H1 (cell line): ENCODE measurements at regions not wholly inside any gene's neighbourhood (a gene's known extent, or its start where the extent isn't known, plus 50 kb on each side); places are given as distances from the start of the nearest gene placed in this dataset.
A peak's percentile ranks its signal among the peaks of the same experiment; 100 is the strongest.

ENCODE experiments used
- CTCF ChIA-PET: fragments of 300-600 bp; sonication (Branson Sonifier 250); formaldehyde crosslinking; loops from one replicate; lab custom pipeline; 2021; ENCODE audit not compliant: partially characterized antibody; lab: Charles Lee
- POLR2A ChIA-PET: fragments of 300-600 bp; sonication (Branson Sonifier 250); formaldehyde crosslinking; loops from one replicate; lab custom pipeline; 2021; ENCODE audit warnings: inconsistent platforms; ENCODE audit not compliant: partially characterized antibody; lab: Charles Lee
- DNase-seq, 2 experiments: peaks; one replicate each; pipeline versions ENCODE4 v3.0.0 to v3.0.0-alpha.2; 2010 to 2022; ENCODE audit warnings: low spot score in 2 of 2, low read depth in 1 of 2, mixed read lengths in 1 of 2
- FAIRE-seq: peaks from 2 replicates; lab custom pipeline; 2011; peaks lifted over from hg19 to GRCh38; lab: Jason Lieb, UNC
- H2AFZ ChIP-seq: 2 replicates; pipeline ENCODE4 v1.8.1; 2012; ENCODE audit warnings: low read length, inconsistent platforms
- H2AK5ac ChIP-seq: 2 replicates; pipeline ENCODE4 v1.6.1; 2013; ENCODE audit warnings: low read depth, low read length
- H2BK120ac ChIP-seq: replicated peaks from 2 replicates; pipeline ENCODE3; 2013; ENCODE audit warnings: low read depth, low read length, inconsistent platforms
- H2BK12ac ChIP-seq: 2 replicates; pipeline ENCODE4 v1.6.1; 2013; ENCODE audit warnings: low read depth, low read length
- H2BK15ac ChIP-seq: 2 replicates; pipeline ENCODE4 v1.6.1; 2013; ENCODE audit warnings: low read length
- H2BK20ac ChIP-seq: 2 replicates; pipeline ENCODE4 v1.6.1; 2013; ENCODE audit warnings: low read length
- H2BK5ac ChIP-seq: 2 replicates; pipeline ENCODE4 v1.6.1; 2013; ENCODE audit warnings: low read depth, low read length
- H3K14ac ChIP-seq: 2 replicates; pipeline ENCODE4 v1.6.1; 2013; ENCODE audit warnings: inconsistent platforms; ENCODE audit not compliant: insufficient read length
- H3K18ac ChIP-seq: 2 replicates; pipeline ENCODE4 v1.6.1; 2013; ENCODE audit warnings: low read length; ENCODE audit errors: extremely low read depth
- H3K23ac ChIP-seq: 2 replicates; pipeline ENCODE4 v1.6.1; 2013; ENCODE audit warnings: inconsistent platforms; ENCODE audit not compliant: insufficient read length
- H3K23me2 ChIP-seq: 2 replicates; pipeline ENCODE4 v1.6.1; 2013; ENCODE audit warnings: low read depth, low read length
- H3K27ac ChIP-seq: 2 replicates; pipeline ENCODE4 v1.6.1; 2011; ENCODE audit warnings: low read depth, low read length, inconsistent platforms
- H3K27me3 ChIP-seq, 4 experiments: replicated peaks in 1 of 4; 1 replicate in 1 of 4; 2 replicates in 3 of 4; pipeline versions ENCODE4 v1.6.1 to v1.8.1; 2011 to 2013; ENCODE audit warnings: low read length in 3 of 4, mild to moderate bottlenecking in 3 of 4, inconsistent platforms in 2 of 4, mixed read lengths in 2 of 4, moderate library complexity in 1 of 4; ENCODE audit not compliant: control insufficient read depth in 3 of 4, insufficient read depth in 3 of 4; ENCODE audit errors: extremely low read depth in 1 of 4
- H3K36me3 ChIP-seq, 4 experiments: 2 replicates each; pipeline versions ENCODE4 v1.6.1 to v1.8.1; 2011 to 2013; ENCODE audit warnings: mild to moderate bottlenecking in 4 of 4, low read length in 3 of 4, moderate library complexity in 2 of 4, control low read depth in 1 of 4, inconsistent platforms in 1 of 4; ENCODE audit not compliant: insufficient read depth in 4 of 4, control insufficient read depth in 2 of 4
- H3K4ac ChIP-seq: replicated peaks from 2 replicates; pipeline ENCODE3; 2013; ENCODE audit warnings: low read length, low read depth, mixed read lengths, inconsistent platforms; ENCODE audit not compliant: insufficient read length
- H3K4me1 ChIP-seq, 4 experiments: replicated peaks in 1 of 4; 1 replicate in 1 of 4; 2 replicates in 3 of 4; pipeline versions ENCODE4 v1.6.1 to v1.8.1; 2011 to 2013; ENCODE audit warnings: low read length in 3 of 4, inconsistent platforms in 2 of 4, mixed read lengths in 1 of 4; ENCODE audit not compliant: insufficient read depth in 4 of 4, control insufficient read depth in 3 of 4
- H3K4me2 ChIP-seq, 2 experiments: 2 replicates each; pipeline versions ENCODE4 v1.6.1 to v1.8.1; 2011 to 2013; ENCODE audit warnings: low read depth in 2 of 2, low read length in 2 of 2, control low read depth in 1 of 2, inconsistent platforms in 1 of 2, mild to moderate bottlenecking in 1 of 2; ENCODE audit not compliant: insufficient read depth in 1 of 2
- H3K4me3 ChIP-seq, 4 experiments: fragments of 200-600, 300-600 bp in 1 of 4; sonication (generic), shearing (Covaris generic), sonication (Bioruptor Twin) in 1 of 4; 2 replicates each; pipeline versions ENCODE4 v1.5.1 to v1.8.1; 2011 to 2016; ENCODE audit warnings: low read length in 4 of 4, low read depth in 3 of 4, control low read depth in 2 of 4, inconsistent platforms in 2 of 4, mild to moderate bottlenecking in 2 of 4, mixed read lengths in 1 of 4, moderate library complexity in 1 of 4; ENCODE audit not compliant: insufficient read depth in 2 of 4; ENCODE audit errors: extremely low read depth in 1 of 4
- H3K56ac ChIP-seq: replicated peaks from 2 replicates; pipeline ENCODE3; 2013; ENCODE audit warnings: low read depth, mild to moderate bottlenecking, mixed read lengths, low read length, inconsistent platforms; ENCODE audit not compliant: insufficient read length
- H3K79me1 ChIP-seq: 2 replicates; pipeline ENCODE4 v1.6.1; 2013; ENCODE audit warnings: low read depth, low read length, control low read depth
- H3K79me2 ChIP-seq, 2 experiments: 2 replicates each; pipeline versions ENCODE4 v1.6.1 to v1.8.1; 2012 to 2013; ENCODE audit warnings: low read length in 2 of 2, mild to moderate bottlenecking in 2 of 2, inconsistent platforms in 1 of 2; ENCODE audit not compliant: insufficient read depth in 2 of 2, control insufficient read depth in 1 of 2
- H3K9ac ChIP-seq, 4 experiments: replicated peaks in 1 of 4; 1 replicate in 1 of 4; 2 replicates in 3 of 4; pipeline versions ENCODE4 v1.6.1 to v1.8.1; 2011 to 2013; ENCODE audit warnings: low read depth in 3 of 4, low read length in 3 of 4, control low read depth in 2 of 4, mild to moderate bottlenecking in 2 of 4, moderate library complexity in 2 of 4, inconsistent platforms in 1 of 4; ENCODE audit errors: extremely low read depth in 1 of 4
- H3K9me3 ChIP-seq, 2 experiments: 2 replicates each; pipeline versions ENCODE4 v1.6.1 to v1.8.1; 2012 to 2013; ENCODE audit warnings: mild to moderate bottlenecking in 2 of 2, moderate library complexity in 2 of 2, control low read depth in 1 of 2, inconsistent platforms in 1 of 2, low read depth in 1 of 2, low read length in 1 of 2, mixed read lengths in 1 of 2; ENCODE audit not compliant: insufficient read depth in 2 of 2
- H4K20me1 ChIP-seq, 2 experiments: replicated peaks in 1 of 2; 2 replicates each; pipeline versions ENCODE3 to v1.8.1; 2011 to 2013; ENCODE audit warnings: inconsistent platforms in 2 of 2, low read length in 2 of 2, mild to moderate bottlenecking in 1 of 2; ENCODE audit not compliant: insufficient read depth in 2 of 2, control insufficient read depth in 1 of 2
- H4K5ac ChIP-seq: 2 replicates; pipeline ENCODE4 v1.6.1; 2013; ENCODE audit warnings: low read length, low read depth, mixed read lengths, inconsistent platforms; ENCODE audit not compliant: insufficient read length
- H4K8ac ChIP-seq: 2 replicates; pipeline ENCODE4 v1.8.0; 2013; ENCODE audit warnings: mild to moderate bottlenecking, moderate library complexity, low read length, inconsistent platforms; ENCODE audit not compliant: insufficient read depth; ENCODE audit errors: extremely low read depth
- H4K91ac ChIP-seq: replicated peaks from 2 replicates; pipeline ENCODE3; 2013; ENCODE audit warnings: low read length, mixed read lengths, inconsistent platforms; ENCODE audit not compliant: insufficient read length
- ATF3 ChIP-seq: IDR thresholded peaks from 2 replicates; pipeline ENCODE4 v1.6.1; 2011; ENCODE audit warnings: low read depth, mild to moderate bottlenecking, low read length; ENCODE audit not compliant: insufficient read depth
- BRCA1 ChIP-seq: IDR thresholded peaks from 2 replicates; pipeline ENCODE4 v1.6.1; 2012; ENCODE audit warnings: low read depth, low read length, improper control_type of control experiment
- JUN ChIP-seq: IDR thresholded peaks from 2 replicates; pipeline ENCODE4 v1.6.1; 2011; ENCODE audit warnings: low read depth, mild to moderate bottlenecking, improper control_type of control experiment, low read length
- JUND ChIP-seq: IDR thresholded peaks from 2 replicates; pipeline ENCODE4 v1.6.1; 2011; ENCODE audit warnings: mild to moderate bottlenecking, improper control_type of control experiment, low read length
- KDM4A ChIP-seq: IDR thresholded peaks from one replicate; pipeline ENCODE4 v1.7.1; 2012; ENCODE audit warnings: low read depth, mild to moderate bottlenecking, moderate library complexity, low read length, inconsistent platforms; ENCODE audit not compliant: severe bottlenecking
- NANOG ChIP-seq: IDR thresholded peaks from 2 replicates; pipeline ENCODE4 v1.6.1; 2011; ENCODE audit warnings: low read length, low read depth, mild to moderate bottlenecking, inconsistent platforms; ENCODE audit not compliant: insufficient read depth, poor library complexity, severe bottlenecking
- PHF8 ChIP-seq: fragments of 200-600 bp; sonication (generic); conservative IDR thresholded peaks from 2 replicates; pipeline ENCODE4 v1.7.1; 2012; ENCODE audit warnings: low read depth, mild to moderate bottlenecking, inconsistent platforms, low read length, moderate library complexity
- SP1 ChIP-seq: IDR thresholded peaks from 2 replicates; pipeline ENCODE4 v1.6.1; 2011; ENCODE audit warnings: low read depth, low read length
- TCF12 ChIP-seq: IDR thresholded peaks from 2 replicates; pipeline ENCODE4 v1.6.1; 2011; ENCODE audit warnings: low read depth, mild to moderate bottlenecking, low read length
- WGBS, 2 experiments: shearing (Covaris generic) in 1 of 2; methylation state at CpG; one replicate each; pipeline versions ENCODE4 v1.1.6 to v1.1.7; 2013 to 2015; ENCODE audit warnings: low lambda C conversion rate in 2 of 2, mixed read lengths in 2 of 2, inconsistent platforms in 1 of 2, low coverage in 1 of 2, missing lambda C conversion rate in 1 of 2; ENCODE audit not compliant: insufficient replicate concordance in 2 of 2, insufficient coverage in 1 of 2, insufficient read length in 1 of 2; ENCODE audit errors: extremely low coverage in 1 of 2, missing lambda C conversion rate in 1 of 2; 5-methylcytosine and 5-hydroxymethylcytosine counted together

- Histone ChIP-seq H3K27ac (no peak overlapping the region), H2AFZ (no peak overlapping the region; the same call in 1 of the 2 replicates), H3K27me3 (no peaks in the 10 kb centered on the region), H2BK20ac (no peak overlapping the region), H2BK12ac (no peak overlapping the region), H3K56ac (no peak overlapping the region), H3K4me3 (no peak overlapping the region), H2BK120ac (no peak overlapping the region), H3K4me2 (no peak overlapping the region), H3K79me1 (no peaks in the 10 kb centered on the region), H3K23ac (no peak overlapping the region), H3K9me3 (0 out of 4 replicates have a peak, but pooled peaks cover 0 to 3% of the 10 kb centered on the region in 2 experiments), H2BK15ac (peak overlapping the region; percentile 5; the same call in 1 of the 2 replicates), H4K8ac (no peak overlapping the region), H3K4ac (no peak overlapping the region), H3K4me1 (peaks cover 0 to 4% (median 2%) of the 10 kb centered on the region in 4 experiments; a peak in 3 of 7 replicates), H3K9ac (no peak overlapping the region), H3K36me3 (no peaks in the 10 kb centered on the region), H2BK5ac (no peak overlapping the region), H3K79me2 (no peaks in the 10 kb centered on the region), H2AK5ac (no peak overlapping the region), H4K5ac (no peak overlapping the region), H3K23me2 (no peaks in the 10 kb centered on the region), H3K14ac (no peak overlapping the region), H4K91ac (no peak overlapping the region), H3K18ac (no peak overlapping the region), H4K20me1 (no peaks in the 10 kb centered on the region)
- ChIA-PET CTCF (interaction anchor here (0.7 to 5.5 kb wide), 6 partner anchors 11 to 112 kb away, joined by 3 to 38 read pairs (median 6); no protein-coding TSS in a partner anchor), POLR2A (no interaction called here)
- DNase-seq = no peak
- 83% methylated on average over 10 of the region's 10 CpGs; no CpG with 5 or more reads in 1 of the 2 experiments for WGBS, 2 experiments
- no peak for FAIRE-seq
- TF ChIP-seq KDM4A (no peak), SP1 (no peak), ATF3 (no peak), PHF8 (no peak), JUND (no peak), TCF12 (no peak), NANOG (no peak), BRCA1 (no peak), JUN (no peak)
Observed at GRCh38 chr1:182002570-182002969, 58.9 kb downstream of the ZNF648 start.
